ENCODE measurements at regions not wholly inside any gene's neighbourhood (a gene's known extent, or its start where the extent isn't known, plus 50 kb on each side); places are given as distances from the start of the nearest gene placed in this dataset.

GRCh38 chr10:120688928-120689327 lies 162.2 kb upstream of the WDR11 start:
- no peaks in the 10 kb centered on the region for H3K27me3 ChIP-seq (ENCODE audit: control insufficient read depth, insufficient read depth, low read length)
- H3K36me3 ChIP-seq (ENCODE audit: control insufficient read depth, insufficient read depth, low read length) = no peaks in the 10 kb centered on the region
- DNase-seq (ENCODE audit: low read depth) = no peak
- no peak overlapping the region for H3K4me3 ChIP-seq (ENCODE audit: low read depth, low read length)
- ChIA-PET POLR2A (no interaction called here), CTCF (no interaction called here)
- no peak for TF ChIP-seq CTCF (IDR thresholded peaks at IDR 0.05; ENCODE audit: insufficient read depth, low read depth, low read length)

GRCh38 chr10:120689777-120690529 lies 161.2 kb upstream of the WDR11 start:
- CTCF ChIA-PET = no interaction called here
- TF ChIP-seq CTCF (IDR thresholded peaks at IDR 0.05; ENCODE audit: insufficient read depth, low read depth, low read length) = no peak
- H3K36me3 ChIP-seq (ENCODE audit: control insufficient read depth, insufficient read depth, low read length) = no peaks in the 10 kb centered on the region
- H3K4me3 ChIP-seq (ENCODE audit: low read depth, low read length) = no peak overlapping the region
- no peaks in the 10 kb centered on the region for H3K27me3 ChIP-seq (ENCODE audit: control insufficient read depth, insufficient read depth, low read length)
- POLR2A ChIA-PET = no interaction called here
- no peak for DNase-seq (ENCODE audit: low read depth)

GRCh38 chr10:120691625-120692024 lies 159.5 kb upstream of the WDR11 start:
- TF ChIP-seq CTCF (IDR thresholded peaks at IDR 0.05; ENCODE audit: insufficient read depth, low read depth, low read length) = no peak
- no peaks in the 10 kb centered on the region for H3K27me3 ChIP-seq (ENCODE audit: control insufficient read depth, insufficient read depth, low read length)
- ChIA-PET POLR2A (no interaction called here), CTCF (no interaction called here)
- no peak for DNase-seq (ENCODE audit: low read depth)
- no peaks in the 10 kb centered on the region for H3K36me3 ChIP-seq (ENCODE audit: control insufficient read depth, insufficient read depth, low read length)
- no peak overlapping the region for H3K4me3 ChIP-seq (ENCODE audit: low read depth, low read length)

GRCh38 chr10:120700426-120700825 lies 150.7 kb upstream of the WDR11 start:
- POLR2A ChIA-PET = no interaction called here

GRCh38 chr10:120701381-120701780 lies 149.8 kb upstream of the WDR11 start:
- no peak for TF ChIP-seq CTCF (IDR thresholded peaks at IDR 0.05; ENCODE audit: insufficient read depth, low read depth, low read length)
- no peaks in the 10 kb centered on the region for H3K27me3 ChIP-seq (ENCODE audit: control insufficient read depth, insufficient read depth, low read length)
- H3K4me3 ChIP-seq (ENCODE audit: low read depth, low read length) = no peak overlapping the region
- ChIA-PET POLR2A (no interaction called here), CTCF (no interaction called here)
- DNase-seq (ENCODE audit: low read depth) = no peak
- H3K36me3 ChIP-seq (ENCODE audit: control insufficient read depth, insufficient read depth, low read length) = no peaks in the 10 kb centered on the region

More at GRCh38 chr10:120700426-120700825, 150.7 kb upstream of the WDR11 start:
- no peaks in the 10 kb centered on the region for H3K27me3 ChIP-seq (ENCODE audit: control insufficient read depth, insufficient read depth, low read length)
- DNase-seq (ENCODE audit: low read depth) = no peak
- TF ChIP-seq CTCF (IDR thresholded peaks at IDR 0.05; ENCODE audit: insufficient read depth, low read depth, low read length) = no peak
- CTCF ChIA-PET = no interaction called here
- no peaks in the 10 kb centered on the region for H3K36me3 ChIP-seq (ENCODE audit: control insufficient read depth, insufficient read depth, low read length)
- H3K4me3 ChIP-seq (ENCODE audit: low read depth, low read length) = no peak overlapping the region
